Ovary (tissue), 7 donors: ENCODE measurements at regions not wholly inside any gene's neighbourhood (a gene's known extent, or its start where the extent isn't known, plus 50 kb on each side); places are given as distances from the start of the nearest gene placed in this dataset.
"Not testable (repeated sequence)": the region's sequence is repeated elsewhere in the genome, so short reads cannot be mapped to it uniquely, and the experiment has no call there.

Experiments used
- DNase-seq, 5 donors: peaks; one replicate each; pipeline ENCODE4 v3.0.0-alpha.2; 2019 to 2020
- H3K27ac ChIP-seq, 2 donors: fragments of 200-600 bp; one replicate each; pipeline versions ENCODE4 v1.5.1 to v1.8.0; 2019 to 2022
- H3K27me3 ChIP-seq: fragments of 200-600 bp; one replicate; pipeline ENCODE4 v1.8.0; 2022
- H3K36me3 ChIP-seq: fragments of 200-600 bp; sonication (generic); one replicate; pipeline ENCODE4 v1.5.1; 2019
- H3K4me1 ChIP-seq: one replicate; pipeline ENCODE4 v1.8.1; 2013; ENCODE audit warnings: mild to moderate bottlenecking, moderate library complexity; ENCODE audit not compliant: insufficient read depth
- H3K4me3 ChIP-seq: fragments of 200-600 bp; sonication (generic); one replicate; pipeline ENCODE4 v1.5.1; 2017
- H3K9me3 ChIP-seq, 2 donors: fragments of 200-600 bp in 1 of 2; sonication (generic) in 1 of 2; one replicate each; pipeline versions ENCODE4 v1.5.1 to v1.8.1; 2013 to 2019; ENCODE audit warnings: mild to moderate bottlenecking in 1 of 2, moderate library complexity in 1 of 2
- CTCF ChIP-seq, 3 donors: fragments of 450-650 bp in 2 of 3; fragments of 200-600 bp in 1 of 3; IDR thresholded peaks; one replicate each; pipeline versions ENCODE4 v1.5.1 to v1.8.0; 2016 to 2022; ENCODE audit warnings: antibody characterized with exemption in 3 of 3, mild to moderate bottlenecking in 1 of 3
- EP300 ChIP-seq: sonication (generic); formaldehyde crosslinking; IDR thresholded peaks from one replicate; pipeline ENCODE4 v1.6.1; 2017; ENCODE audit warnings: antibody characterized with exemption
- POLR2A ChIP-seq: fragments of 450-650 bp; IDR thresholded peaks from one replicate; pipeline ENCODE4 v1.6.1; 2017; ENCODE audit warnings: antibody characterized with exemption, mild to moderate bottlenecking, moderate library complexity
- WGBS, 3 donors: extraction: QIAGEN DNeasy Blood & Tissue Kit in 1 of 3; methylation state at CpG; one replicate each; pipeline versions ENCODE4 v1.1.5 to v1.1.7; 2013 to 2017; 5-methylcytosine and 5-hydroxymethylcytosine counted together
- intact Hi-C, 4 donors: fragments of 100-400 bp; cut with DNase I; formaldehyde crosslinking; loops; one replicate each; pipeline versions ENCODE4 v1.11.0 to v1.15.1; 2022 to 2023
- donor health status: DM: no; HTN: no; CAD: no; lungs with moderate emphysema.
- donor health status: DM: no; HTN: no; CAD: no.
- donor health status: Bipolar disorder and iron deficiency.
- donor health status: DM: no; HTN: no; CAD: no.
- donor health status: DM: yes; HTN: yes; CAD: no.

GRCh38 chr5:88033191-88033590 is 235.5 kb downstream of the TMEM161B start:
- Histone ChIP-seq H3K27ac (no peak overlapping the region), H3K4me1 (no peaks in the 10 kb centered on the region), H3K27me3 (no peaks in the 10 kb centered on the region), H3K9me3 (no peaks in the 10 kb centered on the region), H3K4me3 (no peak overlapping the region), H3K36me3 (no peaks in the 10 kb centered on the region)
- intact Hi-C loops: no loop called here
- 32 to 34% (median 32%) methylated on average over 2 of the region's 2 CpGs for WGBS, 3 donors
- no peak for TF ChIP-seq POLR2A
- TF ChIP-seq CTCF (IDR thresholded peaks at IDR 0.05): no peak
- no peak for TF ChIP-seq EP300
- no peak for DNase-seq

- TF ChIP-seq POLR2A: no peak
- no peak overlapping the region for H3K27ac ChIP-seq
- H3K27me3 ChIP-seq: no peaks in the 10 kb centered on the region
- WGBS, 3 donors: 80 to 89% (median 89%) methylated on average over 2 of the region's 2 CpGs
- DNase-seq: no peak
- H3K4me3 ChIP-seq: no peak overlapping the region
- H3K36me3 ChIP-seq: no peaks in the 10 kb centered on the region
- H3K4me1 ChIP-seq: no peaks in the 10 kb centered on the region
- intact Hi-C loops: no loop called here
- no peaks in the 10 kb centered on the region for H3K9me3 ChIP-seq
These were observed 239.6 kb downstream of the TMEM161B start for GRCh38 chr5:88029011-88029410.

GRCh38 chr5:88021141-88021540 is 247.5 kb downstream of the TMEM161B start:
- Histone ChIP-seq H3K36me3 (no peaks in the 10 kb centered on the region), H3K4me3 (no peak overlapping the region), H3K9me3 (no peaks in the 10 kb centered on the region), H3K27ac (no peak overlapping the region), H3K27me3 (no peaks in the 10 kb centered on the region), H3K4me1 (no peaks in the 10 kb centered on the region)
- no peak for DNase-seq
- 75 to 85% (median 78%) methylated on average over 5 of the region's 5 CpGs for WGBS, 3 donors
- intact Hi-C loops: no loop called here
- TF ChIP-seq EP300: no peak

GRCh38 chr5:88014984-88015383 is 253.7 kb downstream of the TMEM161B start:
- H3K4me1 ChIP-seq, H3K9me3 ChIP-seq: not testable (repeated sequence)
- 70 to 78% (median 71%) methylated on average over 7 of the region's 7 CpGs for WGBS, 3 donors

GRCh38 chr5:88000877-88001276 is 267.8 kb downstream of the TMEM161B start:
- TF ChIP-seq EP300 (no peak), POLR2A (no peak), CTCF (IDR thresholded peaks at IDR 0.05) (no peak)
- intact Hi-C loops: no loop called here
- WGBS, 3 donors: 16 to 20% (median 18%) methylated on average over 5 of the region's 5 CpGs
- Histone ChIP-seq H3K27ac (no peak overlapping the region), H3K27me3 (no peaks in the 10 kb centered on the region), H3K9me3 (no peaks in the 10 kb centered on the region), H3K36me3 (no peaks in the 10 kb centered on the region), H3K4me3 (no peak overlapping the region), H3K4me1 (no peaks in the 10 kb centered on the region)
- DNase-seq: no peak

More at GRCh38 chr5:88014984-88015383, 253.7 kb downstream of the TMEM161B start:
- H3K27me3 ChIP-seq, H3K27ac ChIP-seq, intact Hi-C loops, H3K4me3 ChIP-seq, H3K36me3 ChIP-seq, DNase-seq: not testable (repeated sequence)

GRCh38 chr5:87997662-87998061 is 271.0 kb downstream of the TMEM161B start:
- 25 to 48% (median 27%) methylated on average over 2 to 3 of the region's 3 CpGs for WGBS, 3 donors
- no peaks in the 10 kb centered on the region for H3K4me1 ChIP-seq
- H3K27ac ChIP-seq: no peak overlapping the region
- no peak for DNase-seq
- intact Hi-C loops: no loop called here
- no peak overlapping the region for H3K4me3 ChIP-seq
- H3K36me3 ChIP-seq: no peaks in the 10 kb centered on the region
- no peaks in the 10 kb centered on the region for H3K27me3 ChIP-seq
- no peak for TF ChIP-seq EP300
- no peak for TF ChIP-seq CTCF (IDR thresholded peaks at IDR 0.05)
- no peak for TF ChIP-seq POLR2A
- no peaks in the 10 kb centered on the region for H3K9me3 ChIP-seq
